Right lobe of liver (tissue), 4 donors: ENCODE measurements at regions not wholly inside any gene's neighbourhood (a gene's known extent, or its start where the extent isn't known, plus 50 kb on each side); places are given as distances from the start of the nearest gene placed in this dataset.

Source experiments
- CTCF ChIP-seq, 4 donors: fragments of 200-600 bp in 3 of 4; fragments of 450-650 bp in 1 of 4; IDR thresholded peaks; one replicate each; pipeline versions ENCODE4 v1.5.1 to v1.8.0; 2016 to 2022; ENCODE audit warnings: antibody characterized with exemption in 4 of 4, mild to moderate bottlenecking in 2 of 4
- POLR2A ChIP-seq: fragments of 450-650 bp; IDR thresholded peaks from one replicate; pipeline ENCODE4 v1.6.1; 2017; ENCODE audit warnings: antibody characterized with exemption, mild to moderate bottlenecking
- donor health status: DM: no; HTN: no; CAD: no.
- donor health status: DM: no; HTN: no; CAD: no.
- donor health status: DM: no; HTN: yes; CAD: no.

GRCh38 chr4:159446266-159446976 lies 343.5 kb downstream of the RAPGEF2 start:
- TF ChIP-seq POLR2A (no peak), CTCF (IDR thresholded peaks at IDR 0.05) (peak; percentile 88 to 91 (median 90))
